ENCODE measurements at regions not wholly inside any gene's neighbourhood (a gene's known extent, or its start where the extent isn't known, plus 50 kb on each side); places are given as distances from the start of the nearest gene placed in this dataset.

DNA sequence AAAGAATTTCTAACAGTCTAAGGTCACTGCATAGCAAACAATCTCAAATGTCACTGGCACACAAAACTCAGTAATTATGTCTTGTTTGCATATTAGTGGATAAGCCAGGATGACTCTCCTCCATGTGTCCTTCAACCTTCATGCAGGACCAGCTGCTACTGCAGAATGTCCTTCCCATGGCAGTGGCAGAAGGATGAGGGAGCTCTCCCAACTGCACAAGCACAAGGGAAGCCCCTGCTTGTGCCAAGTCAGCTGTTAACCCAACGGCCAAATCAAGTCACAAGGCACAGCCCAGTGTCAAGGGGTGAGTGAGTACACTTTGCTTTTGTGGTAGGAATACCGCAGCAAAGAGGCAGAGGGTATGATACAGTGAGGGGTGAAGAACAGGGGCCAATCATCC lies 59.3 kb upstream of the VWC2 start (continued):
- no peak for TF ChIP-seq CBX3 (IDR thresholded peaks at IDR 0.05; ENCODE audit: low read depth)

DNA sequence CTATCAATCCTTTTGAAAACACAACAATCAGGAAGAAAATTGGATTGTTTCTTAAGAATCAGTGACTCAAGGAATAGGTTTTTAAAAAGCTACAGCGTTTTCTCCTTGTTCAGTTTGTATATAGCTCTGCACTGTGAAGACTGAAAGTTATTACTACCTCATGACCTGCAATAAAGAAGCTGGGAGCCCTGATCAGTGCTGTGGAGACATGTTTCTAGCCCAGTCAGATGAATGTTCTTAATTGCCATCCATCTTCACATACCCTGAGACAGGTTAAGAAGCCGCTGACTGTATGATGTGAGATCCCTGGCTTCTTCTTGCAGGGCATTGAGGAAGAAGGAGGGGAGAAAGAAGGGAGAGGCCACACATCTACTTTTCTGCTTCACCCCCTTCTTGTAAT lies 58.0 kb upstream of the VWC2 start:
- H3K27ac ChIP-seq (ENCODE audit: low read depth, low read length) = no peak overlapping the region
- H3K9me3 ChIP-seq (ENCODE audit: control insufficient read depth in 1 of 2, insufficient read depth in 1 of 2, low read depth in 1 of 2, low read length in 2 of 2) = peaks cover 0 to 5% of the 10 kb centered on the region in 2 experiments; a peak in 2 of 4 replicates
- CTCF ChIA-PET = no interaction called here
- H3K27me3 ChIP-seq (ENCODE audit: insufficient read depth, low read length) = no peaks in the 10 kb centered on the region
- ATAC-seq (no peak), DNase-seq (ENCODE audit: low read depth, low spot score) (no peak)
- no peaks in the 10 kb centered on the region for H3K36me3 ChIP-seq (ENCODE audit: control insufficient read depth in 1 of 2, insufficient read depth in 2 of 2, low read length in 2 of 2)
- H3K4me1 ChIP-seq (ENCODE audit: control insufficient read depth in 1 of 2, insufficient read depth in 2 of 2, low read length in 2 of 2) = no peaks in the 10 kb centered on the region
- no peaks in the 10 kb centered on the region for H3K79me2 ChIP-seq (ENCODE audit: insufficient read depth, low read length)
- intact Hi-C loops (cut with micrococcal nuclease) = no loop called here
- no peak overlapping the region for H3K9ac ChIP-seq (ENCODE audit: low read length)
- no peak overlapping the region for H2AFZ ChIP-seq (ENCODE audit: low read depth, low read length, poor library complexity, severe bottlenecking)
- no peaks in the 10 kb centered on the region for H3K9me2 ChIP-seq (ENCODE audit: insufficient read depth)
- POLR2A ChIA-PET = no interaction called here
- no TSS peak for BruUV-seq (replicated peaks)
- TF ChIP-seq CBX3 (IDR thresholded peaks at IDR 0.05; ENCODE audit: low read depth) = no peak
- no peak for TF ChIP-seq EZH2phosphoT487 (IDR thresholded peaks at IDR 0.05; ENCODE audit: borderline replicate concordance)
- TF ChIP-seq, protein P1, sequence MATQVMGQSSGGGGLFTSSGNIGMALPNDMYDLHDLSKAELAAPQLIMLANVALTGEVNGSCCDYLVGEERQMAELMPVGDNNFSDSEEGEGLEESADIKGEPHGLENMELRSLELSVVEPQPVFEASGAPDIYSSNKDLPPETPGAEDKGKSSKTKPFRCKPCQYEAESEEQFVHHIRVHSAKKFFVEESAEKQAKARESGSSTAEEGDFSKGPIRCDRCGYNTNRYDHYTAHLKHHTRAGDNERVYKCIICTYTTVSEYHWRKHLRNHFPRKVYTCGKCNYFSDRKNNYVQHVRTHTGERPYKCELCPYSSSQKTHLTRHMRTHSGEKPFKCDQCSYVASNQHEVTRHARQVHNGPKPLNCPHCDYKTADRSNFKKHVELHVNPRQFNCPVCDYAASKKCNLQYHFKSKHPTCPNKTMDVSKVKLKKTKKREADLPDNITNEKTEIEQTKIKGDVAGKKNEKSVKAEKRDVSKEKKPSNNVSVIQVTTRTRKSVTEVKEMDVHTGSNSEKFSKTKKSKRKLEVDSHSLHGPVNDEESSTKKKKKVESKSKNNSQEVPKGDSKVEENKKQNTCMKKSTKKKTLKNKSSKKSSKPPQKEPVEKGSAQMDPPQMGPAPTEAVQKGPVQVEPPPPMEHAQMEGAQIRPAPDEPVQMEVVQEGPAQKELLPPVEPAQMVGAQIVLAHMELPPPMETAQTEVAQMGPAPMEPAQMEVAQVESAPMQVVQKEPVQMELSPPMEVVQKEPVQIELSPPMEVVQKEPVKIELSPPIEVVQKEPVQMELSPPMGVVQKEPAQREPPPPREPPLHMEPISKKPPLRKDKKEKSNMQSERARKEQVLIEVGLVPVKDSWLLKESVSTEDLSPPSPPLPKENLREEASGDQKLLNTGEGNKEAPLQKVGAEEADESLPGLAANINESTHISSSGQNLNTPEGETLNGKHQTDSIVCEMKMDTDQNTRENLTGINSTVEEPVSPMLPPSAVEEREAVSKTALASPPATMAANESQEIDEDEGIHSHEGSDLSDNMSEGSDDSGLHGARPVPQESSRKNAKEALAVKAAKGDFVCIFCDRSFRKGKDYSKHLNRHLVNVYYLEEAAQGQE (IDR thresholded peaks at IDR 0.05; ENCODE audit: low read depth) = no peak
- TF ChIP-seq ZNF274 (IDR thresholded peaks at IDR 0.05; ENCODE audit: low read depth, low read length) = no peak
- TF ChIP-seq CEBPB (IDR thresholded peaks at IDR 0.05; ENCODE audit: low read depth) = no peak
- no peaks in the 10 kb centered on the region for H4K20me1 ChIP-seq (ENCODE audit: insufficient read depth)
- H3K4me2 ChIP-seq (ENCODE audit: low read length) = no peak overlapping the region
- RAD21 ChIA-PET (ENCODE audit: low non-redundant PET in 1 of 2, low total read pairs in 2 of 2, uncharacterized antibody in 2 of 2, unreplicated experiment in 2 of 2) = no interaction called here
- H3K4me3 ChIP-seq (replicated peaks in 1 of 2; ENCODE audit: low read depth in 1 of 2, low read length in 2 of 2) = no peak overlapping the region
